ENCODE measurements at regions not wholly inside any gene's neighbourhood (a gene's known extent, or its start where the extent isn't known, plus 50 kb on each side); places are given as distances from the start of the nearest gene placed in this dataset.

DNA sequence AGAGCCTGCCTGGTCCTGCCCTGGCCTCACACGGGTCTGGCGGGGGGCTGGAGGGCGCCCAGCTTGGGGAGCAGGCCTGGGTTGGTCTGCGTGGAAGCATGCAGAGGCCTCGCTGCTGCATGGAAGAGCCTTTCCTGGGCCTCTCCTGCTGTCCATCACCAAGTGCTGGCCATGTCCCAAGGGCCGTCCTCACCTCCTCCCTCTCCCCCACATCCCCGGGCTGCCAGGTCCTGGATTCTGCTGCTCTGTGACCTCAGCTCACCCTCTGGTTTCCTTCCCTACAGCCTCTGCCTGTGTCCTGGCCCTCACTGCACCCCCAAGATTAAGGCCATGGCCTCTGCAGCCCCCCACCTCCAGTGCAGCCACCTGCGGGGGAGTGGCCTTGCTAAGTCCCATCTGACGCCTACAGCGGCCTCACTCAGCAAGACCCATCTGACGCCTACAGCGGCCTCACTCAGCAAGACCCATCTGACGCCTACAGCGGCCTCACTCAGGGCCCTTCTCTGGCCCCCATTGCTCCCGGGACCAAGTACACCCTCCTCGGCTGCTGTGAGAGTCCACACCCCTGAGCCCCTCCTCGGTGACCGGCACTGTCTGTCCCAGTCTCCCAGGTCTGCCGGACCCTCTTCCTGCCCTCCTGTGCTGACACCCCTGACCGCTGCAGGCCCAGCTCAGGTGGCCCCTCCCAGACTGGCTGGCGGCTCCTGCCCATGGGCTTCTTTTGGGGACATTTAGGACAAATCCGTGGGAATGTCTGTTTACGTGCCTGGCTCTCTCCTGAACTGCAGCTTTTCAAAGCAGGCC, 119.5 kb upstream of the B3GAT1 start:
- no peak for DNase-seq (ENCODE audit: low spot score)

DNA sequence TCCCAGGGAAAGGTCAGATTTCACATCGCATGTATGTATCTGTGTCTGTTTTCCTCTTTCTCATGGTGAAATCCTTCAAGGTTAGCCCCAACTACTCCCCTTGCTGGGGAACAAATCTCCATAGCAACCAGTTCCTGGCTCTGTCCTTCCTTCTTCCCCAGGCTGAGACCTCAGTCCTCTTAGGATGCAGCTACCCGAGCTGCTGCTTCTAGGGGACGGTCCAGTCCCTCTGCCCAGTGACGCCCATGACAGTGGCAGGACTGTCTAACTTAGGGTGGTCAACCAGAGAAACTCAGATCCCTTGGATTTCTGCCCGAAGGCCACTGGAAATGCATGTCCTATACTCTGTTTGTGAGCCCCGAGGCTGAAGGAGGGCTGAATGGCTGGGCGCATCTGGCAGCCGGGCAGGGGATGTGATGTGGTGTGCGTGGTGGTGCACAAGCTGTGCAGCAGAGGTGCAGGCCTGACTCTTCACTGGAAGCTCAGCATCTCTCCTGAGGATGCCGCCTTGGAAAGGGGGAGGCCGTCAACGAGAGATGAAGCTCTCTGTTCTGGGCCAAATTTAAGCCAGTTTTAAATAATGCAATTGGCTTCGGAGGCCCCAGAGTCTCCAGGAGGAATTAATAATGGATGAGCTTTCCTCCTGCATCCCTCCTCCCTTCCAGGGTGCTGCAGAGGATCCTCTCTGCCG, 118.7 kb upstream of the B3GAT1 start:
- DNase-seq (ENCODE audit: low spot score), result no peak

DNA sequence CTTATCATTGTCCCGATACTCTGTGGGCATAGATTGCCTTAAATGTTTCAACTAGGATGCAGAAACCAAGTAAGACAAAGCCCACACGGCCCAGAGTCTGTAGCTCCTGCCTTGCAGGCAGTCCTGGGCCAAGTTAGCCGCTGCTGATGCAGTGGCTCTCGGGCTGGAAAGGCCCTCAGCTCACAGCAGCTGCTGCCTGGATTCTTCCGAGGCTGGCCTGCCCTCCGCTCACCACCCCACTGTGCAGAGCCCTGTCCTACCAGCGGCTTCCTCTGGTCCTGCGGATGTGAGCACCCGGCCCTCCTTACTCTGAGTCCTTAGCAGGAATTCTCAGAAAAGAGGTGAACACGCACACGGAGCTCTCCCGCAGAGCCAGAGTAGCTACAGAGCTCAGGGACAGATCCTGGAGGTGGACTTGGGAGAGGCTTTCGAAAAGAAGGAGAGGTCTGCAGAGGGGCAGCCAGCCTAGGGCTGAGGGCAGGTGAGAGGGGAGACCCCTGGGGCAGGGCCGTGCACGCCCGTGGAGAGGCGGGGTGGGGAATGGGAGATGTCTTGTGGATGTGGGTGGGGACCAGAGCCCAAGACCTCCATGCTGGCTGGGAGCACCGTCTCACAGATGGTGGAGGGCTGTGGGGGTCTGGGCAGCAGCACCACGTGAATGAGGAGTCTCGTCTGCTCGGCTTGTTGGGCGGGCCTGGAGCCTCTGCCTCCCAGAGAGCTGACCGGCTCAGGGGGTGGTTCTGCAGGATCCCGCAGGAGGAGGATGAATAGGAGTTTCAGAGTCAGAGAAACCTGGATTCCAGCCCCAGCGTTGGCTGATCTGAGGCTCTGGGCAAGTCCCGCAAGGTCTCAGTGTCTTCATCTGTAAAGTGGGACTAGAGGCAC, 117.4 kb upstream of the B3GAT1 start:
- no peak for DNase-seq (ENCODE audit: low spot score)

DNA sequence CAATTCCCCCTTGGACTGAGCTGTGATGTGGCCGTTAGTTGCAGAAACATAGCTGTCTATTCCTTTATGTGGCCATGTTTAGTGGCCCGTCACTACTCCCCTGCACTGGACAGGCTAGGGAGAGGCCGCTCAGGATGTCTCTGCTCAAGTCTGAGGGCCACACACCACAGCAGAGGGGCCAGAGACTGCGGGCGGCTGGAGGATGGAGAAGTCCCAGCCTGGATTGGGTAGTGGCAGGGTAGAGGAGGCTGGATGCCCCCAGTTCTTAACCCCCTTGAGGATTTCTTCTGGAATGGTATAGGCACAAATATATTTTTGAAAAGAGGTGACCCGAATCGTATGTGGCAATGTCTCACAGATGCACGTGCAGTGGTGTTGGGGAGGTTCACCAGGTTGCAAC, 116.4 kb upstream of the B3GAT1 start:
- DNase-seq (ENCODE audit: low spot score), result no peak

DNA sequence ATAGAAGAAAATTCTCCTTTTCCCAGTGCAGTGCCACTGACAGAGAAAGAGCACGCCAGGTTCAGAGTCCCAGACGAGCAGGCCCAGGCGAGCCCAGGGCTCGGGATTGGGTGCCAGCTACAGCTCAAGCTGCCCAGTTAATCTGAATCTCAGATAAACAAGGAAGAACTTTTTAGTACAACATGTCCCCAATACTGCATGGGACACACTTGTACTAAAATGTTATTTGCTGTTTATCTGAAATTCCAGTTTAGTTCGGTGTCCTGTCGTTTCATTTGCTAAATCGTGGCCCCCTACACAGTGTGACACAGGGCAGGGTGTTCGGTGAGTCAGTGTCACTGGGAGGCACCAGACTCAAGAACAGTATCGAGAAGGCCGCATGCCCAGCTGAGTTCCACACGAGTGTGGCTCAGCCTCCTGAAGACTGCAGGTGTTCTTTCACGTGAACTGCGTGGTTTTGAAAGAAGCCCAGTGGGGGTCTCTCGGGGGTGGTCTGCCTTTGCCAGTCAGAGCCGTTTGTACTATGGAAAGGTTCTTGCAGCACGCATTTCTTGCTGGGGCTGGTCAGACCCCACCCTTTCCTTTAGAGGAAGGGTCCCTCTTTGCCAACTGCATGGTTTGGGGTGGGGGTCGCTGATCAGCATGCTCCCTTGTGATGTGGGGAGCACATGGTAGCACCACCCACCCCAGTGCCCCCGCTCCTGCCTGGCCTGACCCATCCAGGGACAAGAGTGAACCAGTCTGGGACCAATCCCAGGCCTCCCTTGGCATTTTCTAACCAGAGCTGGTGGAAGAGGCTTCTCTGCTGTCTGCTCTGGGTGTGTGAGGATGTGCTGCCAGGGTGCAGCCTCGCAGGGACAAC, 115.6 kb upstream of the B3GAT1 start:
- no peak for DNase-seq (ENCODE audit: low spot score)

DNA sequence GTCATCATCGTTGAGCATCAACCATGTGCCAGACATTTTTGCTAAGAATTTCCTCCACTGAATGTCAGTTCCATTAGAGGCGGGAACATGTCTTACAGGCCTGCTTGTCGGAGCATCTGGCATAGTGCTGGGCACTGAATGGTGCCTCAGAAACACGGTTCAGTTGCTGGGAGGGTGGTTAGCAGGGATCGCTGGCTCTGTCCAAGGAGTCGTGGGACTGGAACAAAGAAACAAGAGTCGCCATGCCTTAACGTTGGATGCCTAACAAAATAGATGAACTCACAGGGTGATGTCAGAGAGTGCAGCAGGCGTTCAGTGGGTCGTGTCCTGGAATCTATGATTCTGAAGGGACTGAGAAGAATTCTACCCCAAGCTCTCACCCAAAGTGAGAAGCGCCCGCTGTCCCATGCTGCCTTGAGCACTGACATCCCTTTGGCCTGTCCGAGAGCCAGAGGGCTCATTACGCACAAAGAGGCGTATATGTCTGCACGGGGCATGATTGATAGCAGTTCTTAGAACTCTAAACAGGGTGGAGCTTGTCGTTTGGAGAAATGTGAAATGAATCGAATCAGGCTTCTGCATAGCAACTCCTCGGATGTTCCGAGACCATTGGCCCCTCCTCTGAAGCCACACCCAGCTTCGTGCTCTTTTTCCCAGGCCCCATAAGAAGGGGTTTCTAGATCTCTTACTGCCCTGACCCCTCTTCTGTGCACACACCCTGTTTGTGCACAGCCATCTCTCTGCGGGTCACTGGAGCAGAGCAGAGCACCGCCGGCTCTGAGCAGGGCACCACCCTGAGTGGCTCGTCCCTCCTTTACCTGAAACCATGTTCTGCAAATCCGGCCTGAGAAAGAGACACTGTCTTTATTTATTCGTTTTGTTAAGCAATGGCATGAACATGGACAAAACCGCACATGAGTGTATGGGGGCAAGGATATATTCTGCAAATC, 113.1 kb upstream of the B3GAT1 start:
- DNase-seq (ENCODE audit: low spot score), result no peak

DNA sequence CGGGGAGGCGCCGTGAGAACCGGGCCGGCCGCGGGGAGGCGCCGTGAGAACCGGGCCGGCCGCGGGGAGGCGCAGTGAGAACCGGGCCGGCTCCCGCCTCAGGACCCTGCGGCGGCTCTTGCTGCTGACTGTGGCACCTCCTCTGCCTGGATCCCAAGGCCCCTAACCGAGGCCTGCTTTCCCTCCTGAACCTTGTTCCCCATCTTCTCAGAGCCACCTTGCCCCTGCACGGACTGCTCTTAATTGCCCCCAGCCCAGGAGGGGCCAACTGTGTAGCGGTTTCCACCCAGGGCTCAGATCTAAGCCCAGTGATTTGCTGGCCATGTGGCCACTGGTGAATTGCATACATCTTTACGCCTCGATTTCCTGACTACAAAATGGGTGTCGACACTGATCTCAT, 112.2 kb upstream of the B3GAT1 start:
- DNase-seq (ENCODE audit: low spot score), result no peak

DNA sequence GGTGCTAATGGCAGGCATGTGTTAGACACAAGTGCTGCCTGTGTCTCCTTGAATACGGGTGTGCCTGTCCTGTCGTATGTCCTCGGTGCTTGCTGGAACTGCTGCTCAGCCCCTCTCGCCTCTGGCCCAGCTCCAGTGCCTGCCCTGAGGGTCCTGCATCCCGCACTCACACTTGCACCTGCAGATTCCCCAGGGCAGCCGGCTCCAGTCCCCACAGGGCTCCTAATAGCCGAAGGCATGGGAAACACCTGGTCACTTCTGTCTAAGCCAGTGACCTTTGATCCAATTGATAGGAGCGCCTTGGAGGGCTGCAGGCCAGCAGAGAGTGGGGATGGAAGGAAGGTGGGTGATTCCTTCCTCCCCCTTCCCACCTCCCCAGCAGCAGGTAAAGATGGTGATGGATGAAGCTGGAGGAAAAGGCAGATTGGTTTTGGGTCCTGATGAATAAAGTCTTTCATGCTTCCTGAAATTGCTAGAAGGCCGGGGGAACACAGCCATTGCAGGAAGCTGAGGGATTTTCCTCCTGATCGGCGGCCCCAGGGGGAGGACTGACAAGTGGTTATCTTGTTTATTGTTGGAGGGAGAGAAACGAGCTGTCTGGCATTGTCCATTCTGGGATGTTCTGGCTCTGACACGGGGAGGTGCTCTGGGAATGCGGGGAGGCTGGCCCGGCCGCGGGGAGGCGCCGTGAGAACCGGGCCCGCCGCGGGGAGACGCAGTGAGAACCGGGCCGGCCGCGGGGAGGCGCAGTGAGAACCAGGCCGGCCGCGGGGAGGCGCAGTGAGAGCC, 110.9 kb upstream of the B3GAT1 start:
- no peak for DNase-seq (ENCODE audit: low spot score)

DNA sequence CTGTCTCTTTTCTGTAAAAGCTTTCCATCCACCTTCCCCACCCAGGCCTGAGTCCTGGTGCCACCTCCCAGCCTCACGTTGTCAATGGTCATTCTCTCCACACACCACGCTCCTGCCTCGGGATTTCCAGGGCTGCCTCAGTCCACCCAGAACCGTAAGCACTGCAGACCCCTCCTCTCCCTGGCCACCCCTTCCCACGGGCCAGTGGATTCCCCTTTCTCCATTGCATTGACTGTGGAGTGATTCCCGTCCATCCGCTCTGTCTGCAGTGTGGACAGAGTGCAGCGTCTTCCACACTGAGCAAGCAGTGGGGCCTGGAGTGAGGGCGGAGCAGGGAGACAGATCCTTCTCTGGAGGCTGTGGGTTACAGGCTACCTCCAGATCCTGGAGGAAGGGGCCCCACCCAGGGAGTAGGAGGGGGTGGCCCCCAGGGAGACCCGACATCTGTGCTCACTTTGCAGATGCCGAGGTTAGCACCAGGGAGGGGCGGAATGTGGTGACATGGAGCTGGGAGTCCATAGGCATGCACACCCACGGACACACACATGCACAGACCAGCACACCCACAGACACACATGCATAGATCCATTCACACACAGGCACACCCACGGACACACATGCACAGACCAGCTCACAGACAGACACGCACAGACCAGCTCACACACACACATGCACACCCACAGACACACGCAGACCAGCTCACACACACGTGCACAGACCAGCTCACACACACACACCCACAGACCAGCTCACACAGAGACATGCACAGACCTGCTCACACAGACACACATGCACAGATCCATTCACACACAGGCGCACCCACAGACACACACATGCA, 109.6 kb upstream of the B3GAT1 start:
- DNase-seq (ENCODE audit: low spot score), result no peak

DNA sequence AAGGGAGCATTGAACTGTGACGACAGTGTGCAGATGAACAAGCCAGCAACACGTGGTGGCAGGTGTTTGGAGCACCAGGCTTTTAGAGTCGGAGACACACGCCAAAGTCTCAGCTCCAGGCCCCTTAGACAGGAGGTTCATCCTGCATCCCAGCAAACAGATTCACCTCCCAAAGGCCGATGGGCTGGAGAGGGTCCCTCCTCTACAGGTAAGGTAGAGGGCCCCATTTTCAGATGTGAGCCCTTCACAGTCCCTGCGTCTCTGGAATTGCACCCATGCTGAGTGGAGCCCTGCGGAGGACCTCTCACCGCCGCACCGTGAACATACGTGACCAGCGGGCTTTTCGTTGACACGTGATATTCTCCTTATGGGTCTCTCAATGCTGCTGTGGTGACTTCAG, 109.0 kb upstream of the B3GAT1 start:
- DNase-seq (ENCODE audit: low spot score), result no peak

DNA sequence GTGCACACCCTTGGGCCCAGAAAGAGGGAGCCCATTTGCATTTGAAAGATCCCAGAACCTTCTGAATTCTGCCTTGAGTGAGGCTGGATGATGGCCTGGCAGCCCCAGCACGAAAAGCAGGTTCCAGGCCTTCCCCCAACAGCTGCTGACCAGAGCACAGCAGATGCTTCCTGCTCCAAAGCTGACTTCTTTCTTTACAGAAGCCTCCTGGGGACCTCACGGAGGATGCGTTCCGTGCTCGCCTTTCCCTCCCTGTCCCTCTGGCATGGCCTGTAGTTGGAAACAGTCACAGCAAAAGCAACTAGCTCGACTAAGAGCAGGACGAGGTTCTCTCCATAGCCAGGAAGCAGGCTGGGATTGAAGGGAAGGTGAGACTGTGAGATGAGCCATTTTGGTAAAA, 107.7 kb upstream of the B3GAT1 start:
- DNase-seq (ENCODE audit: low spot score), result no peak

DNA sequence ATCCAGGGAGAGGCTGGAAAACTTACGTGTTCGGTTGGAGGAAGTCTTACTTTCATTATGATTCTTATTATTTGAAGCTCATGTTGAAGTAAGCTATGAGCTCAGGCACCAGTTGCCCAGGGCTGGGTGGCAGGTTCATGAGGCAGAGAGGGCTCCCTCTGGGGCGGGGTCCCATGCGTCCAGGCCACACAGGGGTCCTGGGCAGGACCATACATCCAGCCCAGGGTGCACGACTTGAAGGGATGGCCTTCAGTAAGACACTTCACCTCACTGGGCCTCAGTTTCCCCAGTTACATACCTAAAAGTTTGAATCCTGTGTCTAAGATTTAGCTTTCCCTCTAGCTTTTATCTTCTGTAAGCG, 107.3 kb upstream of the B3GAT1 start:
- DNase-seq (ENCODE audit: low spot score), result no peak

DNA sequence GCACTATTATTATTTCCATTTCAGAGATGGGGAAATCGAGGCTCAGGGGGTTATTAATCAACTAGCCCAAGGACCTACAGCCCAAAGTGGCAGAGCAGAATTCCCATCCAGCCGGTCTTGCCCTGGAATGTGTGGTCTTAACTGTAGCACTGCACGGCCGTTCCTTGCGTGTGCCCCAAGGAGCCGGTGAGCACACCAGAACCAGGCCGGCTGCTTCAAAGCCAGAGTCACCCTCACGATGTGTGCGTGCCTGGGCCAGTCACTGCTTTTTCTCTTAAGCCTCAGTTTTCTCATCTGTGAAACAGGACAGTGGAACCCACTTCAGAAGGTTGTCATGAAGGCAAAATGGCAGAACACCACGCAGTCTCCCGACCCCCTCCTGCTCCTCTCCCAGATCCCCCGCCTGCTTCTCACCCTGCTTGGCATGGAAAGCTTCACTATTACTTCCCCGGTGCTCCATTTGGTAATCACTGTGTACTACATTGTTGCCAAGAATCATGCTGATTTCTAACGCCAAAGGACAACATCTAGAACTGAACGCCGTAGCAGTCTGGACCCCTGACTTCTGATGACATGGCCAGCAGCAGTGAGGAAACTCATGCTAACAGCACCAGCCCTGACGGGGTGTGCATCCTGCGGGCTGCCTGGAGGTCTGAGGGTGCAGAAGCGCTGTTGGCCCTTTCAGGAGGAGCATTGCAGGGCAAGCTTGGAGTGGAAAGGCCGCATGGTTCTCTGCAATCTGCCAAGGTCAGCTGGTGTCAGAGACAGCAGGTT, 106.8 kb upstream of the B3GAT1 start:
- DNase-seq (ENCODE audit: low spot score), result no peak

DNA sequence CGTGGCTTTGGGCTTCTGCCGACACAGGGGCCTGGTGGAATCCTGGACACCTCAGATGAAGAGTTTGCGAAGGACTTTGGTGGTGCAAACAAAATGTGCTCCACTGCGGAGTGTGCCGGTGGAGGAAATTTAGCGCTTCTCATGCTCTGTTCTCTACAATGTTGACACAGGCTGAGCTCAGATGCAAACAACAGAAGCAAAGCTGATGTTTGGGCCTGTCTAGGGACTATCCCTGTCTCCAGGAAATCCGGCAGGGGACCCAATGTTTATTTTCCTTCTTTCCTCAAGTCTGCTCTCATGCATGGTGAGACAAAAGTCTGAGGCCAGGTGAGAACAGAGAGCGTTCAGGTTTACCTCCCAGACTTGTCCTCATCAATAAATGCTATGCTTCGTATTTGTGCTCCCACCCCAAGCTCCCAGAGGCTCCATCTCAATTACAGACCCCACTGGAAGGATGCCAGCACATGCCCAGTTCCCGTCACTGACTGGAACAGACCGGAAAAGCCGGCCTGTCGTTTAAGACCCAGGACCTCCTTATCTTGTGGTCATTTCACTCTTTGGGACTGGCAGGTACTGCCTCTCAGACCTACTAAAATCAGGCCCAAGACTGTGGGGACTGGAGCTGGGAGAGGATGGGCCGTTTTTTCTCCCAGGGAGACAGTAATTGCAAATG, 105.7 kb upstream of the B3GAT1 start:
- no peak for DNase-seq (ENCODE audit: low spot score)

DNA sequence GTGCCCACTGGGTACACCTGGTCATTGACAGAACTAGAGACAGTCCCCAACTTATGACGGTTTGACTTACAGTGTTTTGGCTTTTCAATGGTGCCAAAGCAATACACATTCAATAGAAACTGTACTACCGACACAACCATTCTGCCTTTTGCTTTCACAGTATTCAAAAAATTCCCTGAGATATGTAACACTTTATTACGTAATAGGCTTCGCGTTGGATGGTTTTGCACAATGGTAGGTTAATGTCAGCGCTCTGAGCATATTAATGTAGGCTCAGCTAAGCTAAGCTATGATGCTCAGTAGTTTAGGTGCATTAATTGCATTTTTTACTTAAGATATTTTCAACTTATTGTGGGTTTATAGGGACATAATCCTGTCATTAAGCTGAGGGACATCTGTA, 105.1 kb upstream of the B3GAT1 start:
- no peak for DNase-seq (ENCODE audit: low spot score)

DNA sequence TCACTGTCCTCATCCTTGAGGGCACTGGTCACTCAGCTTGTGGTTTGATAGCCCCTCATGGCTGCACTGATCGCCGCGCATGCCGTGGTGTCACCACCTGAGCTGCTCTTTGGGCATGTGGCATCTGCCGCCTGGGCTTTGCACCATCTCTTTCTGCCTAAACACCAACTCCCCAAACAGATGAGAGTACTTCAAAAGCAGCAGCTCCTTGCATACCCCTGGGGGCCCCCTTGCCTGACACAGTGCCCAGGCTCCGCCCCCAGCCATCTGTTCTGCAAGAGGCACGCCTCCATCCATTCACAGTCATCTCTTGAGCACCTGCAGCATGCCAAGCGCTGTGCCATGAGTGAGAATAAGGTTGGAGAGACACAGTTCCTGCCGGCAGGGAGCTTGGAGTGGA, 104.5 kb upstream of the B3GAT1 start:
- DNase-seq (ENCODE audit: low spot score), result no peak

DNA sequence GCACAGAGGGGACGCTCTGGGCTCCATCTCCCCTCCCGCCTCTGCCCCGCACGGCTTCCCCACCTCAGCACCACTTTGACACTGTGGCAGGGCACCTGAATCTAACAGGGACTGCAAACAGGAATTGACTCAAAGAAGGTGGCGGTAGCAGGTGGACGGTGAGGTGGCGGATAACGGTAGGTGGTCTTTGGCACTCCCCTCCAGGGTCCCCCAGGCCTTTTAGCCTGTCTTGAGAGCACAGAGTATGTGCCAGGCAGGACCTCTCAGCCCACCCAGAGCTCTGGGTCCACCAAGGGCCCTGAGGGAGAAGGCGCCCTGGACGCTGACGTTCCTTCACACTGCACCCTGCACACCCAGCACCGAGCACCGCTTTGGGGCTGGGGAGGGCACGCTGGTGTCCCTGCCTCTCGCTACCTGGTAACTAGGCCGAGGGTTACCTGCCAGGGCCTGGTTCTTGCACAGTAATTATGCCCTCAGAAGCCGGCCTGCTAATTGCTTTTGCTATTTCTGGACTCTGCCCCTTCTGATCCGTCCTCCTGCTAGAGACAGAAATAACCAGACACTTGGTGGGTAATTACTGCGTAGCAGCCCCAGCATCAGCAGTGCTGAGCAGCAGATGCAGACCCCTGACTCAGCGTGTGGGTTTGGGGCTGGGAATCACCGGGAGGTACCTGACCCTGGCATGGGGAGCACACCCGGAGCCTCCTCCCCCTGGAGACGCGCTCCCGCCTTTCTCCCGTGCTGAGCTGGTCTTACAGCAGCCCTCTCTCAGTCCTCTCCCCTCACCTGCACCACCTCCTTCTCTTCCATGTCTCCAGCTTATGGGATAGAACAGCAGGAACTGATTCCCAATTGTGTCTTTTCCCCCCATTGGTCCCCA, 103.3 kb upstream of the B3GAT1 start:
- no peak for DNase-seq (ENCODE audit: low spot score)
